ENCODE measurements at regions not wholly inside any gene's neighbourhood (a gene's known extent, or its start where the extent isn't known, plus 50 kb on each side); places are given as distances from the start of the nearest gene placed in this dataset.

DNA sequence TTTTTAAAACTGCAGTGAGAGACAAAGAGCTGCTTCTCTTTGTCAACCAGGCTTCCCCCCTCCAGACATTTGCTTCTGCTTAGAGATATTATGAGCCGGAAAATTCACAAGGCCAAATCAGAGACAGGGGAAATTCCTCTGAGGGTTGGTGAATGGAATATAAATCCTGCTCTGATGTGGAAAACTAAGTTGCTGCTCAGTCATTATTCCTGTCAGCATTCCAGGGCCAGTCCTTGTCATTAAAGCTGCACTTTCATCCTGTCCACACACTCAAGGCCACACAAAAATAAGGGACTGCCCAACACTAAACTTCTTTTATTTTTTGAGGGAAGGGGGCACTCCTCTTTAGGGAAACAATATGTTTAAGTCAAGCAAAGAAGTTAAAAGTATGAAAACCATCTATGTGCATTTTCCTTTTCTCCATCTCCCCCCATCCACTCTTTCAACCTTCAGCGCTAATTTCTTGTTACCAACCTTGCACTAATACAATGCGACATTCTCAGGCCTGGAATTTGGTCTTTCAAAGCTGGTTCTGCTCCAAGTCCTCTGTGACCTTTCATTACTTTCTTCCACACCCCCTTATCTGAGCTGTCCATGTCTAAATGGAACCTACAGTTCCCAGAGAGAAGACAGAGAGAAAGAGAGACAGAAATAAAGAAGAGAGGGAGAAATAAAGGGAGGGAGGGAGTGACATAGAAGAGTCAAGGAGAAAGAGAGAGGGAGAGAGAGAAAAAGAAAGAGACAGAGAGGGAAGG, 118.9 kb upstream of the S1PR3 start:
- no peak overlapping the region for H2BK12ac ChIP-seq (ENCODE audit: low read length)
- no CpG with 5 or more reads among the region's 3 CpGs for WGBS, 2 donors (ENCODE audit: extremely low coverage in 2 of 2, insufficient read length in 2 of 2, insufficient replicate concordance in 1 of 2)
- no peaks in the 10 kb centered on the region for H3K36me3 ChIP-seq (replicated peaks in 1 of 2; ENCODE audit: control insufficient read depth in 2 of 2, insufficient read depth in 2 of 2, low read length in 2 of 2)
- H3K9me3 ChIP-seq (replicated peaks in 1 of 2; ENCODE audit: control insufficient read depth in 2 of 2, insufficient read depth in 1 of 2, low read depth in 1 of 2, low read length in 2 of 2), result peaks cover 0 to 1% of the 10 kb centered on the region in 2 donors
- H2AFZ ChIP-seq (ENCODE audit: low read length), result peak overlapping the region; percentile 70
- H2AK5ac ChIP-seq (ENCODE audit: low read depth, low read length), result no peak overlapping the region
- H3K27ac ChIP-seq (replicated peaks; ENCODE audit: low read length), result no peak overlapping the region
- H2BK5ac ChIP-seq (ENCODE audit: low read length), result no peak overlapping the region
- no peak overlapping the region for H3K4me2 ChIP-seq (ENCODE audit: insufficient read depth, low read length, poor library complexity, severe bottlenecking)
- peaks cover 10 to 12% of the 10 kb centered on the region in 2 donors for H3K4me1 ChIP-seq (ENCODE audit: control insufficient read depth in 2 of 2, insufficient read depth in 1 of 2, low read depth in 1 of 2, low read length in 2 of 2)
- no peaks in the 10 kb centered on the region for H3K27me3 ChIP-seq (ENCODE audit: control insufficient read depth in 3 of 3, insufficient read depth in 3 of 3, low read depth in 1 of 3, low read length in 3 of 3)
- H3K9ac ChIP-seq (ENCODE audit: low read depth, low read length, poor library complexity), result no peak overlapping the region
- no peak overlapping the region for H3K18ac ChIP-seq (ENCODE audit: low read length)
- H3K4ac ChIP-seq (ENCODE audit: low read length), result no peak overlapping the region
- H4K8ac ChIP-seq (ENCODE audit: low read depth, low read length), result no peak overlapping the region
- H4K91ac ChIP-seq (ENCODE audit: low read depth, low read length, poor library complexity), result no peak overlapping the region
- DNase-seq (ENCODE audit: low spot score), result no peak
- H2BK15ac ChIP-seq (ENCODE audit: low read length), result no peak overlapping the region
- no peak overlapping the region for H3K4me3 ChIP-seq (ENCODE audit: low read length in 2 of 2)
- no peak overlapping the region for H3K23ac ChIP-seq (ENCODE audit: low read depth, low read length, poor library complexity)
- no peak overlapping the region for H3K14ac ChIP-seq (ENCODE audit: low read length)
- H3K79me1 ChIP-seq (ENCODE audit: low read depth, low read length), result no peaks in the 10 kb centered on the region
- H2BK120ac ChIP-seq (ENCODE audit: low read depth, low read length), result no peak overlapping the region

DNA sequence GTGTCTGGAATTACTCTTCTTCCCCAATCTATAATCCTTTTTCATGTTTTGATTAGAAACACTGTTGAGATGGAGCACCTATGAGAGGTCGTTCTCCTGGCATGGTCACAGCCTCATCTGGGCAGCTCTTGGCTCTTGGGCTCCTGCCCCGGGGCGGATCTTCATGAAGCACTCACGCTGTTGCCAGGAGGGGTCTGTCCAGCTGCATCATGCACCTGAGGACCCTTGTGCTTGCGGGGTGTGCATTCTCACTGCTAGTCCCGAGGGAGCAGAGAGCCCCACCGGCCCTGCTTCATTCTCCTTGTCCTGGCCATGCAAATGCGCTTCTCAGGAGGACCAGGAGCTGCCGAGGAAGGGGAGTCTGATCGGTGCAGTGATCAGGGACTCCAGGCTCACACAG, 117.6 kb upstream of the S1PR3 start:
- H4K8ac ChIP-seq (ENCODE audit: low read depth, low read length), result no peak overlapping the region
- no CpG with 5 or more reads among the region's 10 CpGs for WGBS, 2 donors (ENCODE audit: extremely low coverage in 2 of 2, insufficient read length in 2 of 2, insufficient replicate concordance in 1 of 2)

DNA sequence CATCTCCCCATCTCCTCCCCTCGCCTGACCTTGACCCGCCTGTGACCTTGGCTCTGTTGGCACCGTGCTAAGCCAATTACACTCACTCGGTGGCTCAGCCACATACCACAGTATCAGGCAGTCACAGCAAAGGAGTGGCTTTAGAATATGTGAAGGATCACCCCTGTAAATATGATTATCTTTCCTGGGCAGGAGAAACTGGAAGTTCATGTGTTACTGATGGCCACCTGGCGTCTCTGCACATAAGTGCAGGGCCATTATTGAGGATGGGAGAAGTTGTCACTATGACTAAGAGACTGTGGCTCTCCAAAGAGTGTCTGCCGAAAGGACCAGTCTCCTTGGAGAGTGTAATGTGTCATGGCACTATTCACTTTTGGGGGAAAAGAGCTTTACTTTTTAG, 116.9 kb upstream of the S1PR3 start:
- Histone ChIP-seq H2BK12ac (ENCODE audit: low read length) (no peak overlapping the region), H2AFZ (ENCODE audit: low read length) (no peak overlapping the region), H3K4me2 (ENCODE audit: insufficient read depth, low read length, poor library complexity, severe bottlenecking) (no peak overlapping the region), H3K27me3 (ENCODE audit: control insufficient read depth in 3 of 3, insufficient read depth in 3 of 3, low read depth in 1 of 3, low read length in 3 of 3) (no peaks in the 10 kb centered on the region), H2BK15ac (ENCODE audit: low read length) (no peak overlapping the region), H3K4ac (ENCODE audit: low read length) (no peak overlapping the region), H3K23ac (ENCODE audit: low read depth, low read length, poor library complexity) (no peak overlapping the region), H2AK5ac (ENCODE audit: low read depth, low read length) (no peak overlapping the region), H3K4me3 (ENCODE audit: low read length in 2 of 2) (no peak overlapping the region), H3K4me1 (ENCODE audit: control insufficient read depth in 2 of 2, insufficient read depth in 1 of 2, low read depth in 1 of 2, low read length in 2 of 2) (peaks cover 10 to 12% of the 10 kb centered on the region in 2 donors), H3K14ac (ENCODE audit: low read length) (no peak overlapping the region), H3K36me3 (replicated peaks in 1 of 2; ENCODE audit: control insufficient read depth in 2 of 2, insufficient read depth in 2 of 2, low read length in 2 of 2) (peaks cover 0 to 2% of the 10 kb centered on the region in 2 donors), H3K9me3 (replicated peaks in 1 of 2; ENCODE audit: control insufficient read depth in 2 of 2, insufficient read depth in 1 of 2, low read depth in 1 of 2, low read length in 2 of 2) (no peaks in the 10 kb centered on the region), H3K79me1 (ENCODE audit: low read depth, low read length) (no peaks in the 10 kb centered on the region), H3K18ac (ENCODE audit: low read length) (no peak overlapping the region), H2BK5ac (ENCODE audit: low read length) (no peak overlapping the region), H4K8ac (ENCODE audit: low read depth, low read length) (no peak overlapping the region), H3K27ac (replicated peaks; ENCODE audit: low read length) (no peak overlapping the region), H4K91ac (ENCODE audit: low read depth, low read length, poor library complexity) (no peak overlapping the region), H3K9ac (ENCODE audit: low read depth, low read length, poor library complexity) (no peak overlapping the region), H2BK120ac (ENCODE audit: low read depth, low read length) (no peak overlapping the region)
- DNase-seq (ENCODE audit: low spot score), result no peak
- no CpG with 5 or more reads among the region's 6 CpGs for WGBS, 2 donors (ENCODE audit: extremely low coverage in 2 of 2, insufficient read length in 2 of 2, insufficient replicate concordance in 1 of 2)

More for the DNA sequence above, 117.6 kb upstream of the S1PR3 start:
- no peak for DNase-seq (ENCODE audit: low spot score)
- Histone ChIP-seq H3K4me3 (ENCODE audit: low read length in 2 of 2) (no peak overlapping the region), H3K27ac (replicated peaks; ENCODE audit: low read length) (no peak overlapping the region), H3K14ac (ENCODE audit: low read length) (no peak overlapping the region), H3K4me1 (ENCODE audit: control insufficient read depth in 2 of 2, insufficient read depth in 1 of 2, low read depth in 1 of 2, low read length in 2 of 2) (peaks cover 10 to 12% of the 10 kb centered on the region in 2 donors), H2AK5ac (ENCODE audit: low read depth, low read length) (no peak overlapping the region), H2BK15ac (ENCODE audit: low read length) (no peak overlapping the region), H3K4me2 (ENCODE audit: insufficient read depth, low read length, poor library complexity, severe bottlenecking) (no peak overlapping the region), H4K91ac (ENCODE audit: low read depth, low read length, poor library complexity) (no peak overlapping the region), H3K23ac (ENCODE audit: low read depth, low read length, poor library complexity) (no peak overlapping the region), H3K36me3 (replicated peaks in 1 of 2; ENCODE audit: control insufficient read depth in 2 of 2, insufficient read depth in 2 of 2, low read length in 2 of 2) (no peaks in the 10 kb centered on the region), H3K9ac (ENCODE audit: low read depth, low read length, poor library complexity) (no peak overlapping the region), H2BK5ac (ENCODE audit: low read length) (no peak overlapping the region), H3K18ac (ENCODE audit: low read length) (peak overlapping the region; percentile 78), H2BK12ac (ENCODE audit: low read length) (no peak overlapping the region), H2BK120ac (ENCODE audit: low read depth, low read length) (no peak overlapping the region), H3K4ac (ENCODE audit: low read length) (no peak overlapping the region), H3K27me3 (ENCODE audit: control insufficient read depth in 3 of 3, insufficient read depth in 3 of 3, low read depth in 1 of 3, low read length in 3 of 3) (no peaks in the 10 kb centered on the region), H3K79me1 (ENCODE audit: low read depth, low read length) (no peaks in the 10 kb centered on the region), H3K9me3 (replicated peaks in 1 of 2; ENCODE audit: control insufficient read depth in 2 of 2, insufficient read depth in 1 of 2, low read depth in 1 of 2, low read length in 2 of 2) (no peaks in the 10 kb centered on the region), H2AFZ (ENCODE audit: low read length) (no peak overlapping the region)

DNA sequence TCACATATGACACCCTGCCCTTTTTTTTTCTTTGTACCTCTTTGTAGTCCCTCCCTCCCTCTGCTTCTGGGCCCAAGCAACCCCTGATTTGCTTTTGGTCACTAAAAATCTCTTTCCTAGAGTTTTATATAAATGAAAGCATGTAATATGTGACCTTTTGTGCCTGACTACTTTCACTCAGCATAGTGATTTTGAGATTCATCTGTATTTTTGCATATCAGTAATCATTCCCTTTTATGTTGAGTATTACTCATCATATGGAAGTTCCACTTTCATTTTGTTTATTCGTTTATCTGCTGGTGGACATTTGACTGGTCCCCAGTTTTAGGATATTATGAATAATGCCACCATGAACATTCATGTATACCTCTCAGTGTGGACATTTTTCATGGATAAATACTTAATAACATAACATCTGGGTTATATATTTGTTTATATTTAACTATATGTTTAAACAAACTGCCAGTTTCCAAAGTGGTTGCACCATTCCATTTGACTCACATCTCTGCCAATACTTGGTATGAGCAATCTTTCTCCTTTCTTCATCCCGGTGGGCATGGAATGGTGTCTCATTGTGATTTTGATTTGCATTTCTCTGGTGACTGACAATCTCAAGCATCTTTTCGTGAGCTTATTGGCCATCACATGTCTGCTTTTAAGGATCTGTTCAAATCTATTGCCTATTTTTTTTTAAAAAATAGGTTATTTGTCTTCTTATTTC, 115.7 kb upstream of the S1PR3 start:
- Histone ChIP-seq H3K18ac (ENCODE audit: low read length) (no peak overlapping the region), H4K8ac (ENCODE audit: low read depth, low read length) (no peak overlapping the region), H3K4me1 (ENCODE audit: control insufficient read depth in 2 of 2, insufficient read depth in 1 of 2, low read depth in 1 of 2, low read length in 2 of 2) (peaks cover 10 to 12% of the 10 kb centered on the region in 2 donors), H2BK120ac (ENCODE audit: low read depth, low read length) (no peak overlapping the region), H2BK5ac (ENCODE audit: low read length) (no peak overlapping the region), H3K4me2 (ENCODE audit: insufficient read depth, low read length, poor library complexity, severe bottlenecking) (no peak overlapping the region), H2BK15ac (ENCODE audit: low read length) (no peak overlapping the region), H3K4me3 (ENCODE audit: low read length in 2 of 2) (no peak overlapping the region), H3K23ac (ENCODE audit: low read depth, low read length, poor library complexity) (no peak overlapping the region), H3K79me1 (ENCODE audit: low read depth, low read length) (no peaks in the 10 kb centered on the region), H2BK12ac (ENCODE audit: low read length) (no peak overlapping the region), H3K9ac (ENCODE audit: low read depth, low read length, poor library complexity) (no peak overlapping the region), H2AFZ (ENCODE audit: low read length) (no peak overlapping the region), H4K91ac (ENCODE audit: low read depth, low read length, poor library complexity) (no peak overlapping the region), H3K36me3 (replicated peaks in 1 of 2; ENCODE audit: control insufficient read depth in 2 of 2, insufficient read depth in 2 of 2, low read length in 2 of 2) (peaks cover 0 to 2% of the 10 kb centered on the region in 2 donors), H3K27me3 (ENCODE audit: control insufficient read depth in 3 of 3, insufficient read depth in 3 of 3, low read depth in 1 of 3, low read length in 3 of 3) (no peaks in the 10 kb centered on the region), H3K9me3 (replicated peaks in 1 of 2; ENCODE audit: control insufficient read depth in 2 of 2, insufficient read depth in 1 of 2, low read depth in 1 of 2, low read length in 2 of 2) (no peaks in the 10 kb centered on the region), H3K27ac (replicated peaks; ENCODE audit: low read length) (no peak overlapping the region), H2AK5ac (ENCODE audit: low read depth, low read length) (no peak overlapping the region), H3K14ac (ENCODE audit: low read length) (no peak overlapping the region), H3K4ac (ENCODE audit: low read length) (no peak overlapping the region)
- whole genome bisulfite sequencing, 2 donors (ENCODE audit: extremely low coverage in 2 of 2, insufficient read length in 2 of 2, insufficient replicate concordance in 1 of 2), result no CpG with 5 or more reads among the region's 3 CpGs
- DNase-seq (ENCODE audit: low spot score), result no peak
